NCI-H510A treated with DMSO at 0.1 percent for 48 hours (cell line): ENCODE measurements at regions not wholly inside any gene's neighbourhood (a gene's known extent, or its start where the extent isn't known, plus 50 kb on each side); places are given as distances from the start of the nearest gene placed in this dataset.

ENCODE experiments used
- DNase-seq: peaks from one replicate; lab custom pipeline; 2025; lab: John Stamatoyannopoulos, UW

DNA sequence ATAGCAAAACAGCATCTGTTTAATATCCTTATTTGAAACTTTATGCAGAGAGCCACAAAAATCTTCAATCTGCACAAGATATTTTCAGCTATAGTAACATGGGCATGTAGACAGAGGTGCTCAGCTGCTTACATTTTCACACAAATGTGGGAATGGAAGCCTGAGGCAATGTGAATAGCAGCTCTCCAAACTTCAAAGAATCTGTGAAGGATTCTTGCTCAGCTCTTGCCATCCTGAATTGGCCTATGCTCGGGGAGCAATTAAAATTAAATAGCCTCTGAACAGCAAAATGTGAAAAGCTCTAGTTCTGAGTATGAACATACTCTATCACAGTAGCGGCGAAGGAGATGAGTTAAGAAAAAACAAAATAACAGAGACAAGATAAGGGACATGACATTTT is 1523.8 kb downstream of the PCDH7 start:
- no peak for DNase-seq

DNA sequence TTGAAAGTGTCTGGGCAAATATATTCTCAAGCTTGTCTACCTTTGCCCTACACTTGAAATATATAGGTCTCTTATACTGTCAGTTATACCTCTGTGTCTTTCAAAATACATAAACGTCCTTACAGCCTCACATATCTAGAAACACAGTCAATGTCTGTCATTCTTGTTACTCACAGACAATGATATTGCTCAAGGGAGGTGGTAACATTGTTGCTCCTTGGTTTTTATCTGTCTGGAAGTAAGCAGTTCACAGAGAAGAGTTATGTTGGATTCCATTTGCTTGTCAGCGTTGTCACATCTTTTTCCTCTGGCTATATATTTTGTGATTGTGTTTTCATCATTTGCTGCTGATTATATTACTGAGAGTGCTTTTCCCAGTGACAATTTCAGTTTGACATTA is 1528.9 kb downstream of the PCDH7 start:
- no peak for DNase-seq

DNA sequence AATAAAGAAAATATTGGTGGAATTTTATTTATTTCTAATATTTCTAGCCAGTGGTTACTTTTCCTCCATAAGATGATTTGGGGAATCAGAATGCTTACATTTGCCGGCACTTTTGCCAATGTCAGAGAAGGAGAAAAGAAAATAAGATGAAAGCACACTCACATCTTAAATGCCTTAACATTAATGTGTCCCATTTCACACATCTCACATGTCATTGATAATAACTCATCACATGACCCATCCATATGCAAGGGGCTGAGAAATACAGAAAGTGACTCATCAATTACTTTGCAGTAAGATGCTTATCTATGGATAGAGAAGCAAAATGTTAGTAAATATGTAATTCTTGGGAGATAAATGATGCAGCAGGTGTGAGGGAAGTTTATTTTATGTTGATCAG is 1531.0 kb downstream of the PCDH7 start:
- no peak for DNase-seq

DNA sequence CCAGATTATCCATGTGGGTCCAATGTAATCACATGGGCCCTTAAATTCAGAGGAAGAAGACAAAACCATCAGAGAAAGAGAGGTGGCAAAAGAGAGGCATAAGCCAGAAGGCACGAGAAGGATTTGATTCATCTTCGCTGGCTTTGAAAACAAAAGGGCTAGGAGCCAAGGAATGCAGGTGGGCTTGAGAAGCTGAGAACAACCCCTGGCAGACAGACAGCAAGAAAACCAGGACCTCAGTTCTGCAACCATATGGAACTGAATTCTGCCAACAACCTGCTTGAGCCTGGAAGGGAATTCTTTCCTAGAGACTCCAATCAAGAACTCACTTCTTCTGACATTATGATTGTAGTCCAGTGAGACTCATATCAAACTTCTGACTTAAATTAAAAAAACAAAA is 1531.8 kb downstream of the PCDH7 start:
- DNase-seq = no peak

DNA sequence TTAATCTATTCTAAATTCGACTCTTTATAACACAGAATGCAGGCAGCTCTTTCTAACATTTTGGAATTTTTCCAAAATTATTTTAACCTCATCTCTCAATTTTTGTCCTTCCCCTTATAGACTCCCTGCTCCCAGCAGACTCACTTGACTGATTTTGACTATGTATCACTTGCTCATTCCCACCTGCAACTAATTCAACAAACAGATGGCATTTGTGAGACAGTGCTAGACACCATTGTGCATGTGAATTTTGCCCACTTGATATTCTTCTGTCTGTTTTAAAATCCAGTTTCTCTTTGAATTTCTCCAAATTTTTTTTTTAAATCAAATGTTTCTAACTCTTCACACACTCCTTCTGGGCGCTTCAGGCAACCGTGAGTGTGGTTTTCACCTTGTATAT is 1534.0 kb downstream of the PCDH7 start:
- DNase-seq = no peak

DNA sequence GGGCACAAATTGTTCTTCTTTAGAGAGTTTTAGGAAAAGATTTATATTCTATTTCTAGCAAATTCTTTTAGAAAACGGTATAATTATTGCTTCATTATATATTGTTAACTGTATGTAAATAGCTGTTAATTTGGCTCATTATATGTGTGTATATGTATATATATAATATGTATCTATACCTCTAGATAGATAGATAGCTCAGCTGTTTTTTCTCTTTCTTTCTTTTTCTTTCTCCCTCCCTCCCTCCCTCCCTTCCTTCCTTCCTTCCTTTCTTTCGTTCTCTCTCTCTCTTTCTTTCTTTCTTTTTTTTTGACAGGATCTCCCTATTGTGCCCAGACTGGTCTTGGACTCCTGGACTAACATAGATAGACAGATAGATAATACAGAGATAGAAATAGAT is 1538.8 kb downstream of the PCDH7 start:
- DNase-seq = no peak

DNA sequence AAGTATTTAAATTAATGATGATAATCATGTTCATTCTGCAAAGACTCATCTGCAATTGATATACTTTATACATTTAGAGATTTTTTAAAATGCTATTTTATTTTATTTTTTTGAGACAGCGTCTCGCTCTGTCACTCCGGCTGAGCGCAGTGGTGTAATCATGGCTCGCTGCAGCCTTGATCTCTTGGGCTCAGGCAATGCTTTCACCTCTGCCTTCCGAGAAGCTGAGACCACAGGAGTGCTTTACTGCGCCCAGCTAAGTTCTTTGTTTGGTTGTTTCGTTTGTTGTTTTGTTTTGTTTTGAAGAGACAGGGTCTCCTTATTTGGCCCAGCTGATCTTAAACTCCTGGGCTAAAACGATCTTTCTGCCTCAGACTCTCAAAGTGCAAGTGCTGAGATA is 1541.0 kb downstream of the PCDH7 start:
- DNase-seq = no peak

DNA sequence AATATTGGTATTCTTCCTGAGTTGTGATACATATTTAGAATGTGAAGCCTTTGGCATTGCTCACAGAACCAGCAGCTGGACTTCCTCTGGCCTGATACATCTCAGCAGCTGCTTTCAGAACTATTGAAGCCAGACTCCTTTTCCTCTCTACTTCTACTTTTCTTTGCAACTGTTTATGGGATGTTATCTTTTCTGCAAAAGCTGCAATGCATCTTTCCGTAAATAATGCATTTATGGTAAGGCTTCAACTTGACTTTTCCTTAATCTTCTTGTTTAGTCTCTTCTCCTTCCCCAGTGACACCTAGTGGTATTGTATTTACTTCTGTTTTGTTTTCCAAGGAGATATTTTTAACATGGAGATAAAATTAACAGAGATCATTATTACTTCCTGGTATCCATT is 1548.7 kb downstream of the PCDH7 start:
- DNase-seq = no peak

DNA sequence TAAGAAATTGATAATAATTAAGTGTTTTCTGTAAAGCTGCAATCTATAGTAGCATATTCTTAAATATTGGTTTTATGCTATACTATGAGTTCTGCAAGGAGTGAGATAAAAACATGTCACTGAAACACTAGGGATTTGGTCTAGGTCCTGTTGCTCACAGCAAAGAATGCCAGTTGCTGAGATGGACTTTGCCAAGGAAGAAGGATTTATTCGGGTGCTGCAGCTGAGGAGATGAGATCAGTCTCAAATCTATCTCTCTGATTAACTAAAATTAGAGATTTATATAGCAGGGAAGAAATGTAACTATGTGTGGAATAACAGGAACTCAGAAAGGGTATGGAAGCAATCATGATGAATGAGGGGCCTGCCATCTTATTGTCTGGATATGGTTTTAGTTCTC is 1569.9 kb downstream of the PCDH7 start:
- no peak for DNase-seq

DNA sequence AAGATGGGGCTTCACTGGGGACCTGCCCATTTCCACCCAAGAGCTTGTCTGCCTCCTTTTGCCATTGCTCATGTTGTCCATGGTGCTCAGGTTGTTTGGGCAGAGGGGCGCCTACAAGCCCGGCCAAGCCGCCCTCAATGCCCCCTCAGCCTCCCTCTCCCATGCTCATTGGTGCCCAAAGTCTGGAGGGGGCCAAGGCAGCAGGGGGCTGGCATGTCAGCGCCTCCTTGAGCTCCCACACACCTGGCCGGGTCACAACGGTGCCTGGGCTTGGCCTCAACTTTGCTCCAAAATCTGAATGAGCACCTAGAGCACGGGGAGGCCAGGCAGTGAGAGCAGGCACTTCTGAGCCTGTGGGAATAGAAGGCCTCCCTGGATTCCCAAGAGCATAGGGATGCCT is 1598.8 kb downstream of the PCDH7 start:
- no peak for DNase-seq

DNA sequence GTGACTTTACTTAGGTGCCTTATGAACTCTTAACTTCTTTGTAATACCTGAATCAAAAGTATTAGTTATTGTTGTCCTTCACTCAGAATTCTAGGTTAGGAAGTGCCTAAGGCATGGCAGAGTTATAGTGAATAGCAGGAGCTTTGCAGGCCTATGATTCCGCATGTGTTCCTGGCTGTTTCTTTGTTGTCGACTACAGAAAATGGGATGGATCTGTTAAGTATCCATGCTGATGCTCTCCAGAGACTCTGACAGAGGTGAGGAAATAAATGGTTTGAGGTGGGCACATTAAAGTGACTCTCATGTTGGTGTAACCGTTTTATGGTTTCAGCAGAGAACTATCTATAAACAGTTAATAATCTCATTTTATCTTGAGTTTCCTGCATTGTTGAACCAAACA is 1601.3 kb downstream of the PCDH7 start:
- no peak for DNase-seq

DNA sequence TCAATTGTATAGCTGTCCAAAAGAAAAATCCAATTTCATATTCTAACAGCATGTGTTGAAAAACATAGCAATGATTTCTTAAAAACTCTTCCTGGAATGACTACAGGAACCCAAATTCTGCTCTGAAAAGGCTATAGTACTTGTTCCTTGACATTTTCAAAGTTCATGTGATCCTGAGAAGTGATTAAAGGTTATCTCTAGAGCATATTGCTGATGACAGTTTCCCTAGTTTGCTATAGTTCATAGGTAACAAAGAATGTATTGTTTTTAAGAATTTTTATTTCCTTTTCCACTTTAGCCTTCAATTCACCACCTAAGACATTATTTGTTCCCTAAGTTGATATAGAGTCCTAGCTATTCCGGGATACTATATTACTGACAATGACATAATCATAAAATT is 1614.6 kb downstream of the PCDH7 start:
- no peak for DNase-seq

DNA sequence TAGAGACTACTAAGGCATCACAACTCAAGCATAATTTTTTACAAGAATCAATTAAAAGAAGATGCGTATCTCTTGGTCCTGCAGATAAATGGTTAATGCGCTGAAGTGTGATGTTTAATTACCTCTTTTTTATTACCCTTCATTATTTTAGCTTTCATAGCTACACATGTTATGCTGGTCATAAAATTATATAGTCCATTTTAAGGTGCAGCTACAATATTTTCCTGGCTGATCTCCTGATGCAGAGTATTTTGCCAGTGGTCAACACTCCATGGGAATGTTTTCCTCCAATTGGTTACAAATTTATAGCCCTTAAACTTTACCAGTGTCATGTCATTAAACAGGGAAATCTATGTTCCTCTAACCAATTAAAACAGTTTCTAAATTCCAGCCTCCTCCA is 1617.2 kb downstream of the PCDH7 start:
- DNase-seq = no peak

DNA sequence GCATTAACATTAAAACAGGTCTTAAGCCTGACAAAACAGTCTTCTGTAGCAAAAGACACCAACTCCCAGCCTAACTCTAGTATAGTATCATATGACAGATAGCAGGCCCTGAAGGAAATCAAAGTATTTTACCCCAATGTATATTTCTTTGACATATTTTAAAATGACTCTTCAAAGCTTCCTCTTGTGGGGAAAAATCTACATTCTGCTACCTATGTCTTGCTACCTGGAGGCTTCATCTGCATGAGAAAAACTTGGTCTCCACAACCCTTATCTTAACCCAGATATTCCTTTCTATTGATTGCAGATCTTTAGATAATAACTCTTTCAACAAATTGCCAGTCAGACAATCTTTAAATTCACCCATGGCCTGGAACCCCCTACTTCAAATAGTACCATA is 1620.4 kb downstream of the PCDH7 start:
- no peak for DNase-seq

DNA sequence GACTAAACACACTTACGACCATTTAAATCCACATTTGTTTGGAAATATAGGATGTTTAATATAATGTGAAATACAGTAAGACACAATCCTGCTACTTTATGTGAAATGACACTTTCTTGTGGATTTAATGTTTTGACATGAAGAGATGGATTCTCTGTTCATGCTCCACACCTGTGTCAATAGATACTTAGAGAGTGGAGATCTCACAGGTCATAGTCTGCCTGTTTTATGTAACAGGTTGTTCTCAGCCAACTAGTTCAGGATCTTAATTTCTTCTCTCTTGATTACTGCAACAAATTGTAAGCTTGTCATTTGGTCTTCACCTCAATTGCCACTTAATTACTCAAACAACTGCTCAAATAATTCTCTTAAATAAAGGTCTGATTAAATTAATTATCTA is 1621.2 kb downstream of the PCDH7 start:
- DNase-seq = no peak

DNA sequence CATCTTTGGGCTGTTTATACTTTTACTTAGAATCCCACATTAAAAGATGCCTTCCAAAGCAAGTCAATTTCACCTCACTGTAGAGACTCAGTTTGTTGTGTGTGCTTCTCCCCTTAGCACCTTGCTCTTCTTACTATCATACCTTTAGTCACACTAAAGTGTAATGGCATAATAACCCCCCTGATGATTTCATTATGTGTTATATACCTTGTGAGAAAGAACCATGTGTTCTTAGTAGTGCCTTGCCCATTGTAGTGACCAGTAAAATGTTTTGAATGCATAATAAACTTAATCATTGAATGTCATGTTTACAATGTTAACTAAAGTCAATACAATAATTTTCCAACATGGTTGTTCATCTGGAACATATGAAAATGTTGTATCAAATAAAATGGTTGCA is 1621.9 kb downstream of the PCDH7 start:
- no peak for DNase-seq

DNA sequence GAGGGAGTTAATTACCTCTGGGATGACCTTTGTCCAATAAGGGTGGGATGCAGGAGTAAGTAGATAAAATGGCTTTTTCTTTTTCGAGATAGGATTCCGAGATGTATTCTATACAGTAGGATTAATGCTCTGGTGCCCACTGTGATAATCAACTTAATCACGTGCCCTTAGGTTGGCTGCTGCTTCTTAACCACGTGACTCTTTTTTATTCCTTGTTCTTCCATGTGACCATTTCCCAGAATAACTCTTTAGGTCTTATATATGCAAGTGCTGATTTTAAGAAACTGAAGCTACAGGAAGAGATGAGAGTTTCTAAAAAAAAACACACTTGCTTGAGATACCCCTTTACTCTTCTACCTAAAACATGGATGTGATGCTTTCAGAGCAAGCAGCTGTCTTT is 1628.9 kb downstream of the PCDH7 start:
- DNase-seq = no peak

DNA sequence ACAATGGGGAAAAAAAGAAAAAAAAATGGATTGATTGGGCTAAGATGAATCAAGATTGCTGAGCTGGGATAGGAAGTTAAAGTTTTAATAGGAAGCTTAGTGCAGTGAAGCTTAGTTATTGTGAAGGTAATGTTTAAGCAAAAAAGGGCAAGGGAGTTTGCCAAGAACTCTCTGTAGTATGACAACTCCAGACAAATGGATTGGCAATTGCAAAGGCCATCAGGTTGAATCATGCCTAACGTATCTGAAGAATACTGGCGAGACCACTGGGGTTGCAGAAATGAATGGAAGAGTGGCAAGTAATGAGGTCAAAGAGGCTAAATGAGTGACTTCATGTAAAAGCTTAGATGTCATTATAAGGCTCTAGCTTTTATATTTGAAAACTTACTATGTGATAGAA is 1654.0 kb downstream of the PCDH7 start:
- no peak for DNase-seq

DNA sequence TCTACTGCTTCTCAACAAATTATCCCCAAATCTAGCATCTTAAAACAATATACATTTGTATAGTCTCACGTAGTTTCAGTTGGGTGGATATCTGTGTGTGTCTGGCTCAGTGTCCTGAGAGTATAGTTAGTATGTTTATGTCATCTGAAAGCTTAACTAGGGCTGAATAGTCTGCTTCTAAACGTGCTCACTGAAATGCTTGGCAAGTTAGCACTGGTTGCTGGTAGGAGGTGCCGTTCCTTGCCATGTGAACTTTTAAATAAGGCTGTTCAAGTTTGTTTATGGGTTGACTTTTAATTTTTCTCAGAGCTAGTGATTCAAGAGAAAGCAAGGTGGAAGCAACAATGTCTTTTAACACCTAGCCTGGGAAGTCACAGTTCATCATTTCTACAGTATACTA is 1673.6 kb downstream of the PCDH7 start:
- DNase-seq = no peak

DNA sequence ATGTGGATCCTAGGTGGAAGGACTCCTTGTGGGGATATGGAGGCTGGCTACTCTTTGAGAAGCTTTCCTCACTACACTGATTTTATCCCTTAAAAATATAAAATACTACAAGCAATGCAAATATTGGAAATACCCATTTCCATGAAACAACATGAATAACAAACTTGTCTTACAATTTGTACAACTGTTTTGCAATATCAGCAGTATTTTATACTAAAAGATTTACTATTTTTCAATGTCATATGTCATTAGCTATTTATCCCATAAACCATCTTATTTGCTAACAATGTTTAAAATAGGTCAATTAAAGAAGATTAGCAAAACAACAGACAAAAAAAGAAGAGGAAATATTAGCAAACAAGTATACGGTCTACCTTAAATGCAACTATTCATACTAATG is 1674.1 kb downstream of the PCDH7 start:
- DNase-seq = no peak

DNA sequence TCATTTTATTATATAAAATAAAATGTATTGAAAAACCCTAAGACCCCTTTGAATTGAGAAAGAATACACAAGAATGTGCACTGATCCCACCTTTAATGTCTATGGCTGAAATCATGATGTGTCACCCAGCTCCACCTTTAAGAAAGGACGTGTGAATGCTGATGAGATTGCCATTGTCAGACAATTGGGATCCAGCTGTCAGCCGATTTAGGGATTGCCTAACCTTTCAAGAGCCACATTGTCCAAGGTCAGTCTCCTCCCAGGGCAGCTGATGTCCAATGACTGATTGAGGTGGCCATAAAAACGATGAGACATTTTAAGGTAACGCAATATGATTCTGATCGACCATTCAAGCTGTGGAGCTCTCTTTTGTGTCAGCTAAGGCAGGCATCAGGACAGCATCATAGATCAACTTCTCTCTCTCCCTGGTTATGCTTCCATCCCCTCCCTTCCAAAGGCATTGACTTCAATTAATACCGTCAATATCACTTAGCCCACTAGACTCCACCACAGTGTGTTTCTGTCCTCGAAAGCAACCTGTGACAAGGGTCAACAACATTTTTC is 1676.4 kb downstream of the PCDH7 start:
- DNase-seq = no peak

DNA sequence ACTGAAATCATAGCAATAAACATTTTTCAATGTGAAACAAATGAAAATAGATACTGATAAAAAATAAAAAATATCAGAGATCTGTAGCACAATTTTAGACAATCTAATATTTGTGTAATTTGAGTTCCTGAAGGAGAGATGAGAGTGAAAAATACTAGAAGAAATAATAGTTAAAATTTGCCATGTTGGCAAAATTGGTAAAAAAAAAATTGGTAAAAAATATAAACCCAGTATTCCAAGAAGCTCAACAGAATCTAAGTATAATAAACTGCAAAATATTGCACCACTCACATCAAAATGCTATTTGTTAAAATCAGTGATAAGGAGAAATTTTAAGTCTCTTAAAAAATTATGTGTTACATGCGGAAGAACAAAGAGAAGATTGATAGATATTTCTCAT is 1680.7 kb downstream of the PCDH7 start:
- DNase-seq = no peak

DNA sequence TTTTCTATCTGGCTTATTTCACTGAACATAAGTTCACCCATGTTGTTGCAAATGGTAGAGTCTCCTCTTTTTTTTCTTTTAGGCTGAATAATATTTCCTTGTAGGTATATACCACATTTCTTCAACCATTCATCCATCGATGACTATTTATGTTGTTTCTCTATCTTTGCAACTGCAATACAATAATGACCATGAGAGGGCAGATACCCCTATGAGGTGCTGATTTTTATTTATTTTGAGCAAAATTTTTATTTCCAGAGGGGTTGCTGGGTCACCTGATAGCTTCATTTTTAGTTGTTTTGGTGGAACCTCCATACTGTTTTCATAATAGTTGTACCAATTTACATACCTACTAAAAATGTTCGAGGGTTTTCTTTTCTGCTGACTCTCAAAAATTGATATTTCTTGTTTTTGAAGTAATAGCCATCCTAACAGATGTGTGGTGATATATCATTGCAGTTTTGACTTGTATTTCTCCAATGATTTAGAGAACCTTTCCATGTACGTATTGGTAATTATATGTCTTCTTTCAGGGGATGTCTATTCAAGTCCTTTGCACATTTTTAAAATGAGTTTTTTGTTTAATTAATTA is 1697.0 kb downstream of the PCDH7 start:
- no peak for DNase-seq

DNA sequence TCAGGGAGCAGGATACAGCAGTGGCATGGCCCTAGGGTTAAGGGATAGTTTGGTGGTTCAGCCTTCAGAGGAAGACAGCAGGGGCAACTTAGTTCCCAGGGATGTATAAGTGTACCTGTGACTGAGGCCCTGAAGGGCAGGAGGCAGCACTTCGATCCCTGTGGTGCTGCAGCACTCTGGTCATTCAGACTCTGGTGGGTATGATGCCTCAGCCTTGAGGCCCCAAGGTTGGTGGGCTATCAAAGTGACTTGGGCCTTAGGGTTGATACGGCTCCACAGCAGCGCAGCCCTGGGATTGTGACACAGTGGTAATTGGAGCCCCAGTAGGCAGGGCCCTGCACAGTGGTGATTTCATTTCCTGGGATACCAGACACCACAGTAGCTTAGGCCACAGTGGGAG is 1703.1 kb downstream of the PCDH7 start:
- no peak for DNase-seq

DNA sequence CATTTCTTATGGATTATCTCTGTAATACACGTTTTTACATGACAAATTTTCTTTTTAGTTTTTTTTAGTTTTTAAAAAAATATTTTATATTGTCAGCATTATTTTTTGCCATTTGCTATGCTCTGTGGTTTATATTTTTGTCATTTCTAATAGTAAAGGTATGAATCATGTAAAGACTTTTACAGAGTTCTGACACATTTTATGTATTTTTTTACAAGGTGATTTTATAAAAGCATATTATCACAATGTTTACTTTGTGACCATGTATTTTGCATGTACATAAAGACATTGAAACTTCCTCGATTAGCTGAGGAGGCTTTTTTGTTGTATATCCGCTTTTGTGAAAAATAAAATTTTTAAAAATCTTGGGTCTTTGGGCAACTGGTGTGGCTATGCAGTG is 1705.1 kb downstream of the PCDH7 start:
- DNase-seq = no peak
